HG03354 (cell line): ENCODE measurements at regions not wholly inside any gene's neighbourhood (a gene's known extent, or its start where the extent isn't known, plus 50 kb on each side); places are given as distances from the start of the nearest gene placed in this dataset.
"Not testable (repeated sequence)": the region's sequence is repeated elsewhere in the genome, so short reads cannot be mapped to it uniquely, and the experiment has no call there.

Experiments used
- ATAC-seq: cut with Tn5 transposase; IDR thresholded peaks from one replicate; pipeline ENCODE4 v1.9.1; 2021; ENCODE audit warnings: mild to moderate bottlenecking; ENCODE audit not compliant: unreplicated experiment, poor library complexity, severe bottlenecking

DNA sequence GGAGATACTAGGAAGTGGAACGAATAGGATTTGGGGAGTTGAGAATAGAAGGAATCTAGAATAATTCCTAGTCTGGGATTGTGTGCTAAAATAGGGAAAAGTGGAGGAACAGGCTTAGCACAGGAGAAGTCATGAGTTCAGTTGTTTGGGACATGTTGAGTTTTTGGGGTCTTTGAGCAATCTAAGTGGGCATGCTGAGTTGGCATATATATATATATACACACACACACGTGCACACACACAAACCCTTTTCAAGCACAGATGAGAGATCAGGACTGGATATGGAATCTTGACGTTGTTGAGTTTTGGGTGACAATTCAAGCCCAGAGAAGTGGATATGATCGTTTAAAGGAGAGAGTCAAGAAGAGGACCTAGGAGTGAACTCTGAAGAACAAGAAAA is 168.2 kb upstream of the CHST9 start:
- no peak for ATAC-seq

DNA sequence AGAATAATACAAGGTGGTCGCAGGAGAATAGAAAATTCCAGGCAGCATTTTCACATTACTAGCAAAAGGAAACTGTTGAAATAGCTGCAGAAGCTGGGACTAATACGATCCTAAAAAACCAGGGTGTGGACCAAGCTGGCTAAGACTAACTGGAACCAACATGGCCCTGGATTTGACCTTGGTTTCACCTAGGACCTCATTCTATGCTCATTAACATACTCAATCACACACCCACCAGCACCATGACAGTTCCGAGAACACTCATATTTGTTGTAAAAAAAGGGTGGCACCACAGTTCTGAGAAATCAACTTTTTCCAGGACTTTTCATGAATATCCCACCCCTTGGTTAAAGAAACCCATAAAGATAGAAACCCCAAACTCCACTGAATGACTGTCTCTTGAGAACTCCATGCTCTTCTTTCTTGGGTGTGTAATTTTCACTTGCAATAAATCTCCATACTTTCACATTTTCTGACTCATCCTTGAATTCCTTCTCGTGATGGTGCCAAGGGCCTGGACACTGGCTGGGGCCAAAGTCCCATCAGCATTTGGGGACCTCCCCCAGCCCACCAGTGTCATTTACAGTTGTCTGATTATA is 164.3 kb upstream of the CHST9 start:
- ATAC-seq = no peak

DNA sequence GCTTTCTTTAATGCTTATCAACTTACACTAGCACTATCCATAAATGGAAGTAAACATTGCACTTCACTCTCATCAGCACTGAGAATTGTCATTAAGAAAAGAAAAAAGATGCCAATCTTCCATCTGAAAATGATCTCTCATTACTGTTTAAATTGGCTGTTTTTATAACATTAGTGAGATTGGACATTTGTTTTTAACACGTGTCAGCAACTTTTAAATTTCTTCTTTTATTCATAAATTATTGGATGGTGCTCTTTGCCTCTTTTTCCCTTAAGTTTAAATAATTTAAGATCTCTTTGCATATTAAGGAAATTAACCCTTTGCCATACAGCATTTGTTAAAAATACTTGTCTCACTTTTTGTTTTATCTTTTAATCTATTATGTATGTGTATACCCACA is 146.5 kb upstream of the CHST9 start:
- no peak for ATAC-seq

DNA sequence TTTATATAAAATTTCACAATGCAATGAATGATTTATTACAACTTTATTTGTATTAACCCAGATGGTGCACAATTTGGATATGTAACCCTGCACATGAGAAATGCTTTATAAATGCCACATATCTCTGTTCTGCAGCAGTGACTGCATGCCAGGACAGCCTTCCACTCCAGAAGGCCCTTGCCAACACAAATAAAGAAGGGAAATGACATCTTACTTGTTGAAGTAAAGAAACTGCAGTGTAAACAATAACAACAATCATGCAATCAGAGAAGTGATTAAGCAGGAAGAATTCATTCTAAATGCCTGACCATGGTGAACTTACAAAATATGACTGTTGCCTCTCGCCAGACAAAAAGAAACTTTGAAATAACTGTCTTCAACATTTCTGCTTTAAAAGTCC is 129.9 kb upstream of the CHST9 start:
- ATAC-seq = no peak

DNA sequence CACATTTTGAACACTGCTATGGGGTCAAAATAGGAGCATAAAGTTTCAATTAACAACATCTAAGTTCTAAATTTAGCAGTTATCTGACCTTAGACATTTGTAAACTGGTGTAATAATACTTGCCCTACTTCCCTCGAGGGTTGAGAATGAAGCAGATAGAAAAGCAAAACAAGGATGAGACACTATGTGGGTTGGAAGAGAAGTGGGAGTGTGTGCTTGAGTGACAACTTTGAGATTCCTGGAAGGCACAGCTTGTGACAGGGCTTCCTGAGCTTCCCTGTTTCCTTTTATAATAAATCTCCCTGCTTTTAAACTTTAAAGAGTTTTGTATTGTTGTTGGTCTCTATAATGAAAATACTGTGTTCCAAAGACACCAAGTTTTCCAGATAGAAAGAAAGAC is 128.6 kb upstream of the CHST9 start:
- no peak for ATAC-seq

DNA sequence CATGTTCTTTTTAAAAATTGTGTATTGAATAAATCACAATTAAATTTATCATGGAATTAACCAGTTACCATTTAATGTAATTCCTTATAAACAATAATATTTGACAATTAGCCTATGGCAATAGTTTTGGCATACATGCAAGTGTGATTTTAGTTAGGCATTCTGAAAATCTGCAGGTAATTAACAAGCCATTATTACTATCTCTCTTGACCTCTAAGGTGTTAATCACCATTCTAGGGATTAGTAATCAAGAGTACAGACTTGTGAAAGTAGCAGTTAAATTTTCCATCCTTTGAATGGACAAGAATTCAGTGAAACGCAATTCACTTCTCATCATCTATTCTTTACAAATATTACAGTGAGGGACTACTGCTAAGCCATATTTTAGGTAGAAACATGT is 127.7 kb upstream of the CHST9 start:
- ATAC-seq = no peak

DNA sequence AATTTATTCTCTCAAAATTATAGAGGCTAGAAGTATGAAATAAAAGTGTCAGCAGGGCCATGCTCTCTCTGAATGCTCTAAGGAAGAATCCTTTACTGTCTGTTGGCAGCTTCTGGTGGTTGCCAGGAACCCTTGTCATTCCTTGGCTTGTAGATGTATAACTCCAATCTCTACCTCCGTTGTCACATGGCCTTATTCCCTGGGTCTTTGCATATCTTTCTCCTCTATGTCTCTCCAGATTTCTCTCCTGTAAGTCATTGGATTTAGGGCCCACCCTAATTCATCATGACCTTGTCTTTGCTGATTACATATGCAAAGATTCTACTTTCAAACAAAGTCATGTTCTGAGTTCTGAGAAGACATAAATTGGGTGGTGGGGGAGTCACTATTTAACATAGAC is 127.0 kb upstream of the CHST9 start:
- no peak for ATAC-seq

DNA sequence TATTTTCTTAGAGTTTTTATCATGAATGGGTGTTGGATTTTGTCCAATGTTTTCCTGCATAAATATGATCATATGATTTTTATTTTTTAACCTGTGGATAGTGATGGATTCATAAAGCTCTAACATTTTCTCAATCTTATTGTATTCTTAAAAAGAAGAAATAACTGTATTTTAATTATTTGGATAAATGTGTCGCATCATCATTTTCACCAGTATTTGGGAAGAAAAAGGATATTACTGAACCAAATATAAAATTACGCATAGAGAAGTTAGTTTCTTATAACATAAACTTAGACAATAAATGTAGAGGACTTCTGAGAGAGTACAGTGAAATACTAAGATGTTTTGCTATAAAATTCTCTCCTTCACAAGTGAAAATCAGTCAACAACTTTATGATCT is 126.0 kb upstream of the CHST9 start:
- ATAC-seq = no peak

DNA sequence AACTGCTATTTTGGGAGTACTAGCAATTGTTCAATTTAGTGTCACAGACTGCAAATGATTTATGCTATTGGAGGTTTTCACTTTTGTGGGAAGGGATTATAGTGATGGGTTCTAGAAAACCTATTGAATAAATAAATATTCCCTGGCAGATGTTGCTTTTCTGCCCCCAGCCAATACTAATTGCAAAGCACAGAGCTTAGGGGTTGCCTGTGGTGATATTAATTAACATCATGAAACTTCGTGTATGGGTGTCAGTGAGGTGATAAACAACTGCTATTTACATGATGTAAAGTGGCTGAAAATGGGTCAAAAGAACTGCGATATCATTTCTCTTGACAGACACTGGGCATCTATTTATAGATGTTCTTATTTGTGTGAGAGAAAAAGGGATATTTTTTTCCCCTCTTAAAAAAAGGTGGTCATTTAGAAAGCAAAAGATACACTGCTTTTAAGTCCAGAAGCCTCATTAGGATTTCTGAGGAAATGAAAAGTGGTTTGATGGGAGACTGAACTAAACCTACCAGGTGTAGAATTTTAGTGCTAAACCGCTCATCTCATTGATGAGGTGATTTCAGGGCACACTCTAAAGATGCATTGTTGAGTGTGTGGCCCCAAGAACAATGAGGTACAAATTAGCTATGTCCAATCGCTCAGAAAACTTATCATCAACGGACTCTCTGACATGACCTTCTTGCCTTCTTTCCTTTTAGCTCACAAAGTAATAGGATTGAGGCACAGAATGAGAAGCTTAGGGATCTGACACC is 116.7 kb upstream of the CHST9 start:
- no peak for ATAC-seq

DNA sequence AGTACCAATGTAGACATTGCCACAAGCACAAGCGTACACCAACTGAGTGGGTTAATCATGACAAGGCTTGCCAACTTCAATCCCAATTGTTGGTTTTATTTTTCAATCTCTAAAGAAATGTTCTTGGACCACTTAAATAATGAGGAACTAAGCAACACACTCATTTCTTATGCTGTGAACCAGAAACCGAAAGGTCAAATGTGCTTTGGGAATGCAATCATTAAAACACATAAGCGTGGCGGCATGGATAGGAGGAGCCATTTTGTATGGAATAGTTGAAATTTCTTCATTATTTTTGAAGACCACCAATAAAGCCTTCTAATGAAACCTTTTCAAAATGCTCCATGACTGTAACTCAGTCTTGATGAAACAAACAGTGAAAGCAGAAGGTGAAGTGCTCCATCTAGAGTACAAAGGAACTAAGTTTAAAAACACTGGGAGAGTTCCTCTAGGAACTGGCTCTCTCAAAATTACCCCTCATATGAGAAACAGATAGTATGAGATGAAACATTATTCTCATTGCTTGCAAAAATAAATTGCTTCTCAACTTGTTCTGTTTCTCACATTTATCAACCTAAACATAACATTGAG is 113.2 kb upstream of the CHST9 start:
- ATAC-seq = no peak

DNA sequence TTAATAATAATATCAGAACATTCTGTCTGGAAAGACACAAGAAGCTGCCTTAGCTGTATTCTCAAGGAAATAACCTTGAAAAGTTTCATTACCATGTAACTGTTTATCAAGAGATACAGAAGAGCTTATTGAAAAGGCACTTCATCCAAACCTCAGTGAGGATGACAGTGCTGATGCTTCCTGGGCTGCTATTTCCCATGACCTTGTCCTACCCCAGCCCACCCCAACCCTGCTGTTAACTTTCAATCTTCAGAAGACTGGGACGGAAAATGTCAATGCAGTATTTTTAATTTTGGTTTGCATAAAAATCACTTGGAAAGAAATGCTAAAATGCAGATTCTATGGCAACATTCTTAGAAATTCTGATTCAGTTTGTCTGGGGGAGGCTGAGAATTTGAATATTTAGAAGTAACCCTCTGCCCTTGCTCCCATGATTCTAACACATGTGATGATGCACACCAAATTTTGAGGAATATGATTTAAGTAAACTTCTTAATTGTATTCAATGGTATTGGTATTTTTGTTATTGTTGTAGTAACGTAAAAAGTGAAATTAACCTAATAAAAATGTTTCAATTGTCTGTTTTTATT is 101.0 kb upstream of the CHST9 start:
- ATAC-seq = not testable (repeated sequence)

DNA sequence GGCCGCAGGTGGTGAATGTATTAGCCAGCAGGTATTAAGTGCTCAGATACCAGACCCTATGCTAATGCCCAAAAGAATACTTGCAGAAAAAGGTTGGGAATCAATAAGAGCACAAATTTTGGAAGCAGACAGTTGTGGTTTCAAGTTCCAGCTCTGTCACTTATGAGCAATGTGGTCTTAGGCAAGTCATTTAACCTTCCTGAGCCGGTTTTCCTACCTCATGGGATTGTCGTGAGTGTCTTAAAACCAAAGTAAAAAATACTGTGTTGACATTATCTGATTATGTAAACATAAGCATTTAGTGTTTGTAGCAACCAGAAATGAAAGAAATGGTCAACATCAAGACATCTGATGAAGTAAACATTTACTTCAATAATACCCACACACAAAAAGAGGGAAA is 93.0 kb upstream of the CHST9 start:
- ATAC-seq = no peak

DNA sequence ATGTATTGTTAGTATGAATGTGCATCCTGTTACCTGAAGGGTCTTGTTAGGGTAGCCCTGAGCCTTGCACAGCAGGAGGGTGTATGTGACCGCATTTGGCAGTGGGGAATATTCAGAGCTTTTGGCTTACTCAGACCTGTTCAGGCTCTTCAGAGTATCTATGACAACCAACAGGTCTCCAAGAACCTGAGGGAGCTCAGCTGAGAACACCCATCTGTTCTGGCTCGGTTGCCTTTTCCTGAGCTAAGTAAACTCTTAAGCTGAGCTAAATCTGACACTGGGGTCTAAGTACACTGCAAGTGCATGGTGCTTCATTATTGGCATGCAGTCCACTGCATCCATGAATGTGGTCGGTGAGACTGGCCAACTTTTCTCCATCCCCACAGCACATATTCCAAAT is 92.4 kb upstream of the CHST9 start:
- ATAC-seq = no peak

DNA sequence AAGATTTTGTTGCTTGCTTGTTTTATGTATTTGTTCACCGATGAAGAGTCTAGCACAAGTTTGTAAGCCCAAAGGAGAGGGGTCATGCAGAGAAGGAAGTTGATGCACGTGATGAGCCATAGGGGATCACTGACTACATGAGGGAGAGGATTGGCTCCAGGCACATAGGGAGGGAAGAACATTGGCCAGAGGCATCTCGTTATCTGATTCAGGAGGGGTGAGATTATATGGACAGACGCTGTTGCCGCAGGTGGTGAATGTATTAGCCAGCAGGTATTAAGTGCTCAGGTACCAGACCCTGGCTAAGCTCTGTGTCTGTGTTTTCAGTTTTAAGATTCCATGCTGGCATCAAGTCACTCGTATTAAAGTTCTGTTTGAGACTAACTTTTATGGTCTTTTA is 91.8 kb upstream of the CHST9 start:
- no peak for ATAC-seq

DNA sequence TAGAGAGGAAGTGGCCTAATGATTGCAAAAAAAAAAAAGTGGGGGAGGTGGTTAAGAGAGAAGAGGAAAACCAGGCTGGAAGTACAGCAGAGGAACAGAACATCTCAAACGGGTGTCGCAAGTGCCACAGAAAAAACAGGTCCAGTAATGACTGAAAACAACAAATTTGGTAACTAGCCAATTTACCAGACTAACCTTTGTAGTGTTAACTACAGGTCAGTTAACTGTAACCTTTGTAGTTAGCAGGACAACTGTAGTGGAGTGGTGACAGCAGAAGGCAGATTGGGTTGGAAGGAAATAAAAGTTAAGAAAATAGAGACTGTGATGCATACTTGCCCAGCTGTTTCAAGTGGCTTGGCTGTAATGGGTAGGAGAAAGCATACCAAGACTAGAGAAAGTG is 91.4 kb upstream of the CHST9 start:
- no peak for ATAC-seq

DNA sequence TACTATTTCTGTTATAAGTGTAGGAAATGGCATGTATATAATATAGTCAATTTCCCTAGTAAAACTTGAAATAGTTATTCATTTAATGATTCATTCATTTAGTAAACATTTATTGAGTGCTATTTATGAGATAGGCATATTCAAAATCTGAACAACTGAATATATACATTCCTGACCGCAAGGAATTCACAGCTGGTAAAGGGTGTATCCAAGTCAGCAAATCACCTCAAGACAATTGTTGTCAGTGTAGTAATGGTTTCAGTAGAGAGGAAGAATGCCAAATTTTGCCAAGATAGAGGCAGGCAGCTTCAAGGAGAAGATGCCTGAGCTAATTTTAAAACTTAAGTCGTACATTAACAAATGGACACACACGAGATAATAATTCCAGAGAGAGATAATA is 89.8 kb upstream of the CHST9 start:
- ATAC-seq = no peak

DNA sequence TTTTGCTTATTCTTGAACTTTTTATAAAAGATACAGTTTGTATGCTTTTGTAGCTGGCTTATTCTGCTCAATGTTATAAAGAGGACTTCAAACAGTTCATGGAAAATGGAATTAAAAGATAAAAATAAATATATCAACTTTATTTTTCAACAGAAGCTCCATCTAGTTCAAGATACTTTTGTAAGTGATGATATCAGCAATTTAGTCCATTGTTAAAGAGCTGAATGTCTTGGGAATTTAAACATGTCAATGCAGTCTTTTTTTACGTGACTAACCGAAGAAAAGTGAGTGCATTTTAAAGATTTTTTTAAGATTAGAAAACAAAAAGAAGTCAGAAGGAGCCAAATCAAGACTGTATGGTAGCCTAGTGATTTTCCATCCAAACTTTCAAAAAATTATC is 85.4 kb upstream of the CHST9 start:
- no peak for ATAC-seq

DNA sequence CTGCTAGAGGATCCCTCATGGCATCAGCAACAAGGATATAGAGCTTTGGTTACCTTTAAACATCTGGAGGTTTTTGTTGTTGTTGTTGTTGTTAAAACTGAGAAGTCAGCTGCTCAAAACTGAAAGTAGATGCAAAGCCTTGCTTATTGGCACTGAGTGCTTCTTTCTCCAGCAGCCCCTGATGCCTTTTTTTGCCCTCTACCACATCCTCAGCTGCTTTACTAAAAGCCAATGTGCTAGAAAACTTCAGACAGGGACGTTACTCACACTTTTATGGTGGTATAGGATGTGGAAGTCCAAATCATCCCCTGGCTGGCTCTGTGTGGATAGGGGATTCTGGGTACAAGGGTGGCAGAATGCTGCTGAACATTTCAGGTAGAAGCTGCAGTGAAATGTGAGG is 78.3 kb upstream of the CHST9 start:
- ATAC-seq = no peak

DNA sequence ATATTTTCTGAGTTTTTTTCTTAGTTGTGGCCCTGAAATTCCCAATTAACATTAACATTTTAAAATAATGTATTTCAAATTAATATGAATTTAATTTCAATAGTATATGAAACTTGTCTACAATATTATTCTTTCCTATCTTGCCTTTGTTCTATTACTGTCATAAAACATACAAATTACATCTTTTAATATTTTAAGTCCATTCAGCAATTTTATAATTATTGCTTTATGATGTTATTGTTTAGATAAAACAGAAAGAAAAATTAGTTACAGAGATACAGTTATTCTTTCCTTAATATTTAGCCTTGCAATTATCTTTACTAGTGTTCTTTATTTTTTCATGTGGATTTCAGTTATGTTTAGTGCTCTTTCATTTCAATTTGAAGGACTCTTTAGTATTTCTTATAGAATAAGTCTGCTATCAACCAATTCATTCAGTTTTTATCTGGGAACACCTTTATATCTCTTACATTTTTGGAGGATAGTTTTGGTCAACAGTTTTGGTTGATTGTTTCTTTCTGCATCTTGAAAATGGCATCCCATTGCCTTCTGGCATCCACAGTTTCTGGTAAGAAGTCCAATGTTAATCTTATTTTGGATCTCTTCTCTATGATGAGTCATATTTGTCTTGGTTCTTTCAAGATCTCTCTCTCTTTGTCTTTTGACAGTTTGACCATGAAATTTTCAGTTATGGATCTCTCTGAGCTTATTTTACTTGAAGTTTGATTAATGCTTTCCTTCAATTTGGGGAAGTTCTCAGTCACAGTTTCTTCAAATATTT is 76.9 kb upstream of the CHST9 start:
- ATAC-seq = no peak

DNA sequence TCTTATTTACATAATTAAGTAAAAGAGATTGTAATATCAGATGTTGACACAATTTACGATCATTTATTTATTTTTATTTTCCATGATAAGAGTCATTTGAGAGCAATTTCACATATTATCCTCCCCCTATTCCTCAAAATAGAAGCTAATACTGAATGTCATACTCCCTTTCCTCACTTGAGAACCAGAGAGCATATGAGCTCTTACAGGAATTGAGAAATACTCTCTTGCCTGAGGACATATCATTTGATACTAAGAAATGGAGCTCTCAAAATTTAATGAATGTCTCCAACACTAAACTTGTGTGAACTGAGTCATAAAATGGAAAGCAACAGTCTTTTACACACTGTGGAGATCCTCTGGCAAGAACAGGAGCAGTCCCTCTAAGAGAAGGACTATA is 68.5 kb upstream of the CHST9 start:
- ATAC-seq = no peak
